Brain microvascular endothelial cell (primary cell): ENCODE measurements at regions not wholly inside any gene's neighbourhood (a gene's known extent, or its start where the extent isn't known, plus 50 kb on each side); places are given as distances from the start of the nearest gene placed in this dataset.

Experiments used
- DNase-seq: peaks from one replicate; pipeline ENCODE4 v3.0.0-alpha.2; 2020
- H3K27ac ChIP-seq: fragments of 250-450 bp; sonication (Bioruptor Pico); 2 replicates; pipeline ENCODE4 v1.5.1; 2020; ENCODE audit warnings: mild to moderate bottlenecking, moderate library complexity
- H3K27me3 ChIP-seq: fragments of 250-450 bp; sonication (Bioruptor Pico); replicated peaks from 2 replicates; pipeline ENCODE4 v1.5.1; 2020; ENCODE audit warnings: mild to moderate bottlenecking
- H3K36me3 ChIP-seq: fragments of 250-450 bp; sonication (Bioruptor Pico); replicated peaks from 2 replicates; pipeline ENCODE4 v1.5.1; 2020; ENCODE audit warnings: mild to moderate bottlenecking
- H3K4me3 ChIP-seq: 2 replicates; pipeline ENCODE4 v1.5.1; 2011; ENCODE audit warnings: low read depth, mild to moderate bottlenecking, control low read depth, low read length, moderate library complexity
- in situ Hi-C: cut with HindIII; loops from 2 replicates; pipeline ENCODE4 v1.10.0; 2017; ENCODE audit warnings: low sequenced_read_pairs, low pct_ligation_motif_present
- TF ChIP-seq, protein P1 (sequence below): IDR thresholded peaks from 2 replicates; pipeline ENCODE4 v1.5.1; 2011; ENCODE audit warnings: low read depth, mild to moderate bottlenecking, moderate library complexity, low read length, control low read depth, inconsistent platforms; ENCODE audit errors: missing control alignments

DNA sequence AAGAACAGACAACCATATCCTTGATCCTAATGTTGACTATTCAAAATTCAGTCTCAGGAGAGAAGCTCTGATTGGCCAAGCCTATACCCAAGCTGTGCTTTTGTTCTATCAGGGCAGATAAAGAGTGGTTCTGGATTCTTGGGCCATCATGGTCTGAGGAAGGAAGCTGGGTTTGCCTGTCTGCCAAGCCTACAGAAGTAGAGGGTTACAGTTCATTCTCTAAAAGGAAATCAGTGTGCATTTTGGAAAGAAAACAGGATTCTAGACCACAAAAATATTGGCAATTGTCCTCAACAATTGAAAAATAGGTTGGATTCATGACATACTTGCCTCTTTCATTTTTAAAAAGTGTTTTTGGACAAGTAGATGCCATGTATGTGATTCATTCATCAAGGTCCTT lies 145.4 kb upstream of the BMP2 start:
- TF ChIP-seq, protein P1, sequence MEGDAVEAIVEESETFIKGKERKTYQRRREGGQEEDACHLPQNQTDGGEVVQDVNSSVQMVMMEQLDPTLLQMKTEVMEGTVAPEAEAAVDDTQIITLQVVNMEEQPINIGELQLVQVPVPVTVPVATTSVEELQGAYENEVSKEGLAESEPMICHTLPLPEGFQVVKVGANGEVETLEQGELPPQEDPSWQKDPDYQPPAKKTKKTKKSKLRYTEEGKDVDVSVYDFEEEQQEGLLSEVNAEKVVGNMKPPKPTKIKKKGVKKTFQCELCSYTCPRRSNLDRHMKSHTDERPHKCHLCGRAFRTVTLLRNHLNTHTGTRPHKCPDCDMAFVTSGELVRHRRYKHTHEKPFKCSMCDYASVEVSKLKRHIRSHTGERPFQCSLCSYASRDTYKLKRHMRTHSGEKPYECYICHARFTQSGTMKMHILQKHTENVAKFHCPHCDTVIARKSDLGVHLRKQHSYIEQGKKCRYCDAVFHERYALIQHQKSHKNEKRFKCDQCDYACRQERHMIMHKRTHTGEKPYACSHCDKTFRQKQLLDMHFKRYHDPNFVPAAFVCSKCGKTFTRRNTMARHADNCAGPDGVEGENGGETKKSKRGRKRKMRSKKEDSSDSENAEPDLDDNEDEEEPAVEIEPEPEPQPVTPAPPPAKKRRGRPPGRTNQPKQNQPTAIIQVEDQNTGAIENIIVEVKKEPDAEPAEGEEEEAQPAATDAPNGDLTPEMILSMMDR, result no peak
- H3K4me3 ChIP-seq, result no peak overlapping the region
- no peaks in the 10 kb centered on the region for H3K27me3 ChIP-seq
- H3K27ac ChIP-seq, result no peak overlapping the region
- H3K36me3 ChIP-seq, result no peaks in the 10 kb centered on the region
- no peak for DNase-seq
- in situ Hi-C loops, result no loop called here

DNA sequence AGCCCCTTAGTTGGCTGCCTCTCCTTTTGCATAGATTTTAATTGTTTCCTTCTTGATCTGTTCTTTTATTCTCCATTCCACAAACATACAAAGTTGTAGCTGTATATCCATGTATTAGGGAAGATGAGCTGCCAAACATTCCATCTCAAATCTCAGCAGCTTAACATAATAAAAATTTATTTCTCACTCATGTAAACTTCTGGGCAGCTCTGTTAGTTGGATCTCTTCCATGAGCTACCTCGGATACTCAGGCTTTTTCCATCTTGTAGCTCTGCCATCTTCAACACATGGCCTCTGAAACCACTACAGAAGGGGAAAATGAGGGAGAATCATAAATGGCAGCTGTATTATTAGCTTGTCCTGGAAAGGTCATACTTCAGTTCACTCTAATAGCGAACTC lies 149.4 kb upstream of the BMP2 start:
- Histone ChIP-seq H3K4me3 (no peak overlapping the region), H3K27ac (no peak overlapping the region), H3K36me3 (no peaks in the 10 kb centered on the region), H3K27me3 (no peaks in the 10 kb centered on the region)
- in situ Hi-C loops, result no loop called here
- TF ChIP-seq, protein P1, result no peak
- no peak for DNase-seq

DNA sequence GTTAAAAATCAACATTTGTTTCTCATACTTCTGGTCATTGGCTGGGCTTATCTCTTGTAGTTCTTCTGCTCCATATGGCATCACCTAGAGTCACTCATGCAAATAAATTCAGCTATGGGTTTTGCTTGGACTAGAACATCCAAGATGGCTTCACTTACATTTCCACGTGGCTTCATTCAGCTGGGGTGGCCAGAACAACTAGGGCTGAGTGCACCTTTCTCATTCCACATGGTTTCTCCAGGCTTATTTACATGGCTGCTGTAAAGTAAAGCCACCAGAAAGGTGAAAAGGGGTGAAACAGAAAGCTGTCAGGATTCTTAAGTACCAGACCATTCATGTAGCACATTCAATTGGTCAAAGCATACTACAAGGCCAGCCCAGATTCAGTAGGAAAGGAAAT lies 151.1 kb upstream of the BMP2 start:
- Histone ChIP-seq H3K4me3 (no peak overlapping the region), H3K27ac (no peak overlapping the region), H3K27me3 (no peaks in the 10 kb centered on the region), H3K36me3 (no peaks in the 10 kb centered on the region)
- in situ Hi-C loops, result no loop called here
- TF ChIP-seq, protein P1, result no peak
- no peak for DNase-seq

DNA sequence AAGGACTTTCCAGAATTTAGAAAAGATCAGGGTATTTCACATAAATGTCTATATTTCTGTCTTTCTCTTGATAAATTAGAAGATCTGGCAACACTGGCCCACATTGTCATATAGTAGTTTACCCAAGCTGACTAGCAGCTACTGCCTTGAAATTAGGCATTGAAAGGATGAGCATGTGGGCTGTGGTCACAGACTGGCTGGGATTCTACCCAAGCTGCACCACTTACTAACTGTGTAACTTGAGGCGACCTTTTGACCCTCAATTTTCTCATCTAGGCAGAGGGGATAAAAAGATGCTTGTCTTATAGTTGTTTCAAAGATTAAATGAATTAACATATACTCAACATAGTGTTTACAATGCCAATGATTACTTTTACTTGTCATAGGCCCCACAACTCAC lies 152.7 kb upstream of the BMP2 start:
- no peaks in the 10 kb centered on the region for H3K36me3 ChIP-seq
- in situ Hi-C loops, result no loop called here
- no peak for DNase-seq
- no peaks in the 10 kb centered on the region for H3K27me3 ChIP-seq
- H3K4me3 ChIP-seq, result no peak overlapping the region
- no peak overlapping the region for H3K27ac ChIP-seq
- TF ChIP-seq, protein P1, result no peak

DNA sequence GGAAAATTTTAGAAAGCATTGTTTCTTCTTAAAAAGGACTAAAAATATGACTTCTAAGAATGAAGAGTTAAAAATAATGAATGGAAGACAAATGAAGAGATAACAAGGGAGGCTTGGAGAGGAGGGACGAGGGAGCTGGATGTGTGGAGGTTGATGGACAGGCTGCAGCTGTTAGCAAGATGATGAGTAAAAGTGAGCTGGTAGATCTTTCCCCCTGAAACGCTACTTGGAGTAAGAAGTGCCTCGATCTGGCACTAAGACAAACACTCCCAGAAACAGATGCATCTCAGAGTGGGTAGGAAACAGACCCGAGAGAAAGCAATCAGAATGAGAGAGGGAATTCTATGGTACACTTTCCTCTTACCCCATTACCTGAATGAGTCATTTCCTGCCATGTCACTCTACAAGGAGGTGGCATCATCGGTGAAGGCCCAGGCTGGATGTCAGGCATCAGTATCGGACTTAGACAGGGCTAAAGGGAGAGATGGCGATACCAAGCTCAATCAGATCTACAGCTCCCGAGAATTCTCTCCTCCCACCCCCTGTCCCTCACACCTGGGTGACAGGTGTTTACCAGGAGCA lies 154.1 kb upstream of the BMP2 start:
- TF ChIP-seq, protein P1, result no peak
- H3K4me3 ChIP-seq, result no peak overlapping the region
- no peak overlapping the region for H3K27ac ChIP-seq
- no peaks in the 10 kb centered on the region for H3K36me3 ChIP-seq
- DNase-seq, result no peak
- no peaks in the 10 kb centered on the region for H3K27me3 ChIP-seq
- in situ Hi-C loops, result no loop called here

DNA sequence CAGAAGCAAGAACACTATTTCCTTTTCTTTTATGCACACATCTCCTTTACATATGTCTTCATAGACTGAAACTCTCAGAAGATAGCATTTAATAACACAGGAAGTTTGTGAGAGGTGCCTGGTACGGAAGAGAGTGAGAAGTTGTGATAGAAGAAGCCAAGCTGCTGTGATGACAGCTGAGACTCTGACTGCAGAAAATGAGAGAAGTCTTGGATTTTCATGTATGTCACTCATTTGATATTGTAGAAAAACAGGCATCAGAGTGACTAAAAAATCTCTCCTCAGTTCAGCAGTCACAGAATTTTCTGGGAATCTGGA lies 154.9 kb upstream of the BMP2 start:
- TF ChIP-seq, protein P1, result no peak
- no peak overlapping the region for H3K4me3 ChIP-seq
- no peaks in the 10 kb centered on the region for H3K27me3 ChIP-seq
- in situ Hi-C loops, result no loop called here
- no peak overlapping the region for H3K27ac ChIP-seq
- H3K36me3 ChIP-seq, result no peaks in the 10 kb centered on the region
- DNase-seq, result no peak
